Ishikawa (cell line): ENCODE measurements at regions not wholly inside any gene's neighbourhood (a gene's known extent, or its start where the extent isn't known, plus 50 kb on each side); places are given as distances from the start of the nearest gene placed in this dataset.

Source experiments
- CEBPB ChIP-seq: IDR thresholded peaks from 2 replicates; pipeline ENCODE4 v1.6.1; 2012
- CREB1 ChIP-seq: IDR thresholded peaks from 2 replicates; pipeline ENCODE4 v1.6.1; 2012; ENCODE audit warnings: low read depth
- EGR1 ChIP-seq: IDR thresholded peaks from 2 replicates; pipeline ENCODE4 v1.6.1; 2012
- NFIC ChIP-seq: IDR thresholded peaks from 2 replicates; pipeline ENCODE4 v1.6.1; 2012
- TAF1 ChIP-seq: IDR thresholded peaks from 2 replicates; pipeline ENCODE4 v1.6.1; 2012; ENCODE audit warnings: low read depth, mild to moderate bottlenecking
- TCF12 ChIP-seq: IDR thresholded peaks from 2 replicates; pipeline ENCODE4 v1.6.1; 2012; ENCODE audit warnings: low read depth
- TEAD4 ChIP-seq: IDR thresholded peaks from 2 replicates; pipeline ENCODE4 v1.6.1; 2012
- ZBTB7A ChIP-seq: IDR thresholded peaks from 2 replicates; pipeline ENCODE4 v1.6.1; 2012; ENCODE audit warnings: low read depth
- TF ChIP-seq, protein P1 (sequence below): IDR thresholded peaks from 2 replicates; pipeline ENCODE4 v1.6.1; 2012
- TF ChIP-seq, protein P2 (sequence below): IDR thresholded peaks from 2 replicates; pipeline ENCODE4 v1.6.1; 2012
- TF ChIP-seq, protein P3 (sequence below): IDR thresholded peaks from 2 replicates; pipeline ENCODE4 v1.6.1; 2012; ENCODE audit warnings: low read depth, mild to moderate bottlenecking

DNA sequence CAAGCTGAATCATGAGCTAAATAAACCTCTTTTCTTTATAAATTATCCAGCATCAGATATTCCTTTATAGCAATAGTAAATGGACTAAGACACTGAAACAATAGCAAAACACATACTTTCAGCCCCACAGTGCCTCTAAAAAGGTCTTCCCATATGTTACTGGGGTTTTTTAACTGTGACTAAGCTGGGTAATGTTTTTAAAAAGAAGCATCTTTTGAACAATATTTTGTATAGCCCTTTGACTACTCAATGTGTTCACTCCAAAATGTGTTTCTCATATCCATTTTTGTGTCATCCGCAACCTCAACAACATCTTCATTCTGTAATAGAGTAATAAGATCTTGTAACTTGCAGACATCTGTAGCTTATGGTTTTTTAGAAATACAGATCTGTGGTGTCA lies 218.7 kb upstream of the S100G start:
- TF ChIP-seq, protein P1, sequence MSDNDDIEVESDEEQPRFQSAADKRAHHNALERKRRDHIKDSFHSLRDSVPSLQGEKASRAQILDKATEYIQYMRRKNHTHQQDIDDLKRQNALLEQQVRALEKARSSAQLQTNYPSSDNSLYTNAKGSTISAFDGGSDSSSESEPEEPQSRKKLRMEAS = no peak
- TF ChIP-seq EGR1 (no peak), CREB1 (no peak), ZBTB7A (no peak), CEBPB (no peak), TCF12 (no peak), NFIC (no peak), TAF1 (no peak), TEAD4 (no peak)
- TF ChIP-seq, protein P2, sequence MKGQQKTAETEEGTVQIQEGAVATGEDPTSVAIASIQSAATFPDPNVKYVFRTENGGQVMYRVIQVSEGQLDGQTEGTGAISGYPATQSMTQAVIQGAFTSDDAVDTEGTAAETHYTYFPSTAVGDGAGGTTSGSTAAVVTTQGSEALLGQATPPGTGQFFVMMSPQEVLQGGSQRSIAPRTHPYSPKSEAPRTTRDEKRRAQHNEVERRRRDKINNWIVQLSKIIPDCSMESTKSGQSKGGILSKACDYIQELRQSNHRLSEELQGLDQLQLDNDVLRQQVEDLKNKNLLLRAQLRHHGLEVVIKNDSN = no peak
- TF ChIP-seq, protein P3, sequence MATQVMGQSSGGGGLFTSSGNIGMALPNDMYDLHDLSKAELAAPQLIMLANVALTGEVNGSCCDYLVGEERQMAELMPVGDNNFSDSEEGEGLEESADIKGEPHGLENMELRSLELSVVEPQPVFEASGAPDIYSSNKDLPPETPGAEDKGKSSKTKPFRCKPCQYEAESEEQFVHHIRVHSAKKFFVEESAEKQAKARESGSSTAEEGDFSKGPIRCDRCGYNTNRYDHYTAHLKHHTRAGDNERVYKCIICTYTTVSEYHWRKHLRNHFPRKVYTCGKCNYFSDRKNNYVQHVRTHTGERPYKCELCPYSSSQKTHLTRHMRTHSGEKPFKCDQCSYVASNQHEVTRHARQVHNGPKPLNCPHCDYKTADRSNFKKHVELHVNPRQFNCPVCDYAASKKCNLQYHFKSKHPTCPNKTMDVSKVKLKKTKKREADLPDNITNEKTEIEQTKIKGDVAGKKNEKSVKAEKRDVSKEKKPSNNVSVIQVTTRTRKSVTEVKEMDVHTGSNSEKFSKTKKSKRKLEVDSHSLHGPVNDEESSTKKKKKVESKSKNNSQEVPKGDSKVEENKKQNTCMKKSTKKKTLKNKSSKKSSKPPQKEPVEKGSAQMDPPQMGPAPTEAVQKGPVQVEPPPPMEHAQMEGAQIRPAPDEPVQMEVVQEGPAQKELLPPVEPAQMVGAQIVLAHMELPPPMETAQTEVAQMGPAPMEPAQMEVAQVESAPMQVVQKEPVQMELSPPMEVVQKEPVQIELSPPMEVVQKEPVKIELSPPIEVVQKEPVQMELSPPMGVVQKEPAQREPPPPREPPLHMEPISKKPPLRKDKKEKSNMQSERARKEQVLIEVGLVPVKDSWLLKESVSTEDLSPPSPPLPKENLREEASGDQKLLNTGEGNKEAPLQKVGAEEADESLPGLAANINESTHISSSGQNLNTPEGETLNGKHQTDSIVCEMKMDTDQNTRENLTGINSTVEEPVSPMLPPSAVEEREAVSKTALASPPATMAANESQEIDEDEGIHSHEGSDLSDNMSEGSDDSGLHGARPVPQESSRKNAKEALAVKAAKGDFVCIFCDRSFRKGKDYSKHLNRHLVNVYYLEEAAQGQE = no peak
